Osteoblast (primary cell): ENCODE measurements at regions not wholly inside any gene's neighbourhood (a gene's known extent, or its start where the extent isn't known, plus 50 kb on each side); places are given as distances from the start of the nearest gene placed in this dataset.

Experiments
- DNase-seq: peaks from one replicate; pipeline ENCODE4 v3.0.0; 2011; ENCODE audit warnings: low spot score, mixed read lengths; ENCODE audit not compliant: insufficient read length; ENCODE audit errors: missing footprints
- H2AFZ ChIP-seq: 2 replicates; pipeline ENCODE4 v1.6.0; 2011; ENCODE audit warnings: mild to moderate bottlenecking, low read length
- H3K27ac ChIP-seq: 2 replicates; pipeline ENCODE4 v1.5.1; 2011; ENCODE audit warnings: mild to moderate bottlenecking, low read depth, low read length, moderate library complexity
- H3K27me3 ChIP-seq: 2 replicates; pipeline ENCODE4 v1.6.0; 2012; ENCODE audit warnings: mild to moderate bottlenecking, control low read depth, inconsistent platforms, low read length, moderate library complexity; ENCODE audit not compliant: insufficient read depth
- H3K36me3 ChIP-seq: 2 replicates; pipeline ENCODE4 v1.5.1; 2011; ENCODE audit warnings: mild to moderate bottlenecking, low read length, control low read depth, moderate library complexity; ENCODE audit not compliant: insufficient read depth
- H3K4me1 ChIP-seq: 2 replicates; pipeline ENCODE4 v1.5.1; 2011; ENCODE audit warnings: mild to moderate bottlenecking, low read length, control low read depth, moderate library complexity; ENCODE audit not compliant: insufficient read depth
- H3K4me2 ChIP-seq: 2 replicates; pipeline ENCODE4 v1.6.0; 2011; ENCODE audit warnings: mild to moderate bottlenecking, low read length; ENCODE audit not compliant: insufficient read depth
- H3K4me3 ChIP-seq: fragments of 200-600 bp; sonication (generic); 3 replicates; pipeline ENCODE4 v1.5.1; 2012; ENCODE audit warnings: mild to moderate bottlenecking, low read length, inconsistent platforms; ENCODE audit not compliant: insufficient read depth
- H3K79me2 ChIP-seq: 2 replicates; pipeline ENCODE4 v1.6.0; 2012; ENCODE audit warnings: mild to moderate bottlenecking, low read length, control low read depth, inconsistent platforms; ENCODE audit not compliant: insufficient read depth
- H3K9me3 ChIP-seq: 2 replicates; pipeline ENCODE4 v1.5.1; 2011; ENCODE audit warnings: low read depth, low read length, control low read depth
- H4K20me1 ChIP-seq: 2 replicates; pipeline ENCODE4 v1.6.0; 2012; ENCODE audit warnings: mild to moderate bottlenecking, low read length, control low read depth; ENCODE audit not compliant: insufficient read depth
- CTCF ChIP-seq: IDR thresholded peaks from 2 replicates; pipeline ENCODE4 v1.5.1; 2011; ENCODE audit warnings: mild to moderate bottlenecking, low read depth, low read length, moderate library complexity; ENCODE audit errors: extremely low read depth

- TF ChIP-seq CTCF = peak; percentile 33
Measured at GRCh38 chrX:95346856-95347255, 1337.8 kb upstream of the DIAPH2 start.

GRCh38 chrX:95350774-95351488 lies 1333.7 kb upstream of the DIAPH2 start:
- Histone ChIP-seq H3K27ac (no peak overlapping the region), H3K79me2 (no peaks in the 10 kb centered on the region), H4K20me1 (no peaks in the 10 kb centered on the region), H3K4me2 (no peak overlapping the region), H3K4me3 (no peak overlapping the region), H3K4me1 (no peaks in the 10 kb centered on the region), H3K9me3 (no peaks in the 10 kb centered on the region), H2AFZ (no peak overlapping the region), H3K27me3 (no peaks in the 10 kb centered on the region), H3K36me3 (no peaks in the 10 kb centered on the region)
- no peak for DNase-seq
- no peak for TF ChIP-seq CTCF

More at GRCh38 chrX:95346856-95347255, 1337.8 kb upstream of the DIAPH2 start:
- no peak for DNase-seq
- Histone ChIP-seq H3K9me3 (no peaks in the 10 kb centered on the region), H2AFZ (no peak overlapping the region), H3K79me2 (no peaks in the 10 kb centered on the region), H3K36me3 (no peaks in the 10 kb centered on the region), H3K4me2 (no peak overlapping the region), H3K4me1 (no peaks in the 10 kb centered on the region), H3K27me3 (no peaks in the 10 kb centered on the region), H3K4me3 (no peak overlapping the region), H3K27ac (no peak overlapping the region), H4K20me1 (no peaks in the 10 kb centered on the region)

- Histone ChIP-seq H3K9me3 (no peaks in the 10 kb centered on the region), H3K4me1 (no peaks in the 10 kb centered on the region), H3K79me2 (no peaks in the 10 kb centered on the region), H3K27ac (no peak overlapping the region), H3K36me3 (no peaks in the 10 kb centered on the region), H3K4me3 (no peak overlapping the region), H3K4me2 (no peak overlapping the region), H4K20me1 (no peaks in the 10 kb centered on the region), H3K27me3 (no peaks in the 10 kb centered on the region), H2AFZ (no peak overlapping the region)
- no peak for TF ChIP-seq CTCF
- DNase-seq = no peak
Measured at GRCh38 chrX:95367286-95367685, 1317.4 kb upstream of the DIAPH2 start.

GRCh38 chrX:95382799-95383198 lies 1301.8 kb upstream of the DIAPH2 start:
- Histone ChIP-seq H3K4me2 (no peak overlapping the region), H3K9me3 (no peaks in the 10 kb centered on the region), H3K27me3 (no peaks in the 10 kb centered on the region), H3K4me3 (no peak overlapping the region), H4K20me1 (no peaks in the 10 kb centered on the region), H2AFZ (no peak overlapping the region), H3K36me3 (no peaks in the 10 kb centered on the region), H3K27ac (no peak overlapping the region), H3K79me2 (no peaks in the 10 kb centered on the region), H3K4me1 (no peaks in the 10 kb centered on the region)
- no peak for DNase-seq
- TF ChIP-seq CTCF = no peak
